B cell (primary cell): ENCODE measurements at regions not wholly inside any gene's neighbourhood (a gene's known extent, or its start where the extent isn't known, plus 50 kb on each side); places are given as distances from the start of the nearest gene placed in this dataset.

Source experiments
- ATAC-seq: fragments of 200-7000 bp; cut with Tn5 transposase; one replicate; pipeline ENCODE4 v1.10.0; 2021; ENCODE audit warnings: low read depth, mild to moderate bottlenecking, moderate number of reproducible peaks, moderate library complexity
- CTCF ChIA-PET: fragments of 350-600 bp; sonication (Branson Sonifier 250); formaldehyde crosslinking; loops from one replicate; lab custom pipeline; 2021; ENCODE audit warnings: antibody characterized with exemption, inconsistent platforms; lab: Charles Lee
- POLR2A ChIA-PET: fragments of 350-600 bp; sonication (Branson Sonifier 250); formaldehyde crosslinking; loops from one replicate; lab custom pipeline; 2021; ENCODE audit warnings: antibody characterized with exemption; lab: Charles Lee
- DNase-seq: peaks from one replicate; pipeline ENCODE4 v3.0.0; 2013
- H2AFZ ChIP-seq: 2 replicates; pipeline ENCODE4 v1.6.1; 2012; ENCODE audit warnings: mild to moderate bottlenecking, low read depth, low read length; ENCODE audit not compliant: insufficient read depth, poor library complexity, severe bottlenecking
- H3K27ac ChIP-seq, 2 donors: 1 replicate in 1 of 2; 2 replicates in 1 of 2; pipeline ENCODE4 v1.5.1; 2012 to 2013; ENCODE audit warnings: low read length in 2 of 2, mild to moderate bottlenecking in 2 of 2, moderate library complexity in 1 of 2
- H3K27me3 ChIP-seq, 4 experiments: fragments of 200-600 bp in 1 of 4; sonication (generic) in 1 of 4; replicated peaks in 1 of 4; 1 replicate in 2 of 4; 2 replicates in 2 of 4; pipeline versions ENCODE4 v1.6.1 to v1.7.0; 2013 to 2016; ENCODE audit warnings: low read length in 3 of 4, mild to moderate bottlenecking in 2 of 4, mixed read lengths in 1 of 4, moderate library complexity in 1 of 4; ENCODE audit not compliant: insufficient read depth in 4 of 4, control insufficient read depth in 3 of 4; ENCODE audit errors: control extremely low read depth in 1 of 4
- H3K36me3 ChIP-seq, 2 experiments: replicated peaks in 1 of 2; 1 replicate in 1 of 2; 2 replicates in 1 of 2; pipeline versions ENCODE4 v1.6.1 to v1.7.1; 2013; ENCODE audit warnings: low read length in 1 of 2; ENCODE audit not compliant: insufficient read depth in 2 of 2, control insufficient read depth in 1 of 2; ENCODE audit errors: control extremely low read depth in 1 of 2, extremely low read depth in 1 of 2
- H3K4me1 ChIP-seq, 2 donors: fragments of 200-600 bp in 1 of 2; sonication (generic) in 1 of 2; 1 replicate in 1 of 2; 2 replicates in 1 of 2; pipeline versions ENCODE4 v1.5.1 to v1.6.1; 2013 to 2017; ENCODE audit warnings: low read length in 2 of 2; ENCODE audit not compliant: control insufficient read depth in 2 of 2, insufficient read depth in 2 of 2
- H3K4me2 ChIP-seq: replicated peaks from 2 replicates; pipeline ENCODE3; 2012; ENCODE audit warnings: mild to moderate bottlenecking, low read depth, low read length; ENCODE audit not compliant: poor library complexity, severe bottlenecking
- H3K4me3 ChIP-seq, 5 experiments: fragments of 200-600 bp in 1 of 5; sonication (generic) in 1 of 5; 1 replicate in 3 of 5; 2 replicates in 2 of 5; pipeline versions ENCODE4 v1.5.1 to v1.7.0; 2011 to 2016; ENCODE audit warnings: low read length in 4 of 5, mild to moderate bottlenecking in 4 of 5, low read depth in 2 of 5, control low read depth in 1 of 5, moderate library complexity in 1 of 5; ENCODE audit not compliant: insufficient read depth in 1 of 5; ENCODE audit errors: control extremely low read depth in 1 of 5, extremely low read depth in 1 of 5
- H3K79me2 ChIP-seq: fragments of 200-600 bp; sonication (generic); one replicate; pipeline ENCODE4 v1.6.0; 2016; ENCODE audit warnings: low read length; ENCODE audit not compliant: control insufficient read depth, insufficient read depth
- H3K9ac ChIP-seq: fragments of 200-600 bp; sonication (generic); 2 replicates; pipeline ENCODE4 v1.6.1; 2017; ENCODE audit warnings: mild to moderate bottlenecking, low read length, moderate library complexity
- H3K9me3 ChIP-seq, 3 donors: one replicate each; pipeline versions ENCODE4 v1.6.1 to v1.7.1; 2013; ENCODE audit warnings: low read length in 2 of 3; ENCODE audit not compliant: control insufficient read depth in 2 of 3, insufficient read depth in 1 of 3; ENCODE audit errors: control extremely low read depth in 1 of 3
- H4K20me1 ChIP-seq: 2 replicates; pipeline ENCODE4 v1.6.0; 2012; ENCODE audit warnings: mild to moderate bottlenecking, low read length; ENCODE audit not compliant: insufficient read depth, control insufficient read depth, poor library complexity, severe bottlenecking
- H3K27ac Mint-ChIP-seq: one replicate; pipeline ENCODE4 v1.8.0; 2021; ENCODE audit warnings: mixed read lengths
- H3K27me3 Mint-ChIP-seq: one replicate; pipeline ENCODE4 v1.8.0; 2021; ENCODE audit warnings: mixed read lengths
- H3K4me1 Mint-ChIP-seq: one replicate; pipeline ENCODE4 v1.8.0; 2021; ENCODE audit warnings: mixed read lengths
- H3K4me3 Mint-ChIP-seq: one replicate; pipeline ENCODE4 v1.8.0; 2021; ENCODE audit warnings: mixed read lengths
- H3K9me3 Mint-ChIP-seq: one replicate; pipeline ENCODE4 v1.8.0; 2022; ENCODE audit warnings: mixed read lengths; ENCODE audit not compliant: insufficient read depth
- EZH2 ChIP-seq: IDR thresholded peaks from 2 replicates; pipeline ENCODE4 v1.6.1; 2012; ENCODE audit warnings: borderline replicate concordance, low read depth, mild to moderate bottlenecking, moderate library complexity, low read length; ENCODE audit not compliant: insufficient read depth, poor library complexity, severe bottlenecking
- WGBS: methylation state at CpG from one replicate; pipeline ENCODE4 v1.1.5; 2013; ENCODE audit warnings: missing lambda C conversion rate; ENCODE audit not compliant: insufficient coverage; 5-methylcytosine and 5-hydroxymethylcytosine counted together
- intact Hi-C: fragments of 100-400 bp; cut with micrococcal nuclease; formaldehyde crosslinking; loops from one replicate; pipeline ENCODE4 v1.10.0; 2022
- TF ChIP-seq, protein P1 (sequence below): fragments of 200-600 bp; IDR thresholded peaks from one replicate; pipeline ENCODE4 v1.8.0; 2022; ENCODE audit warnings: antibody characterized with exemption, mild to moderate bottlenecking

DNA sequence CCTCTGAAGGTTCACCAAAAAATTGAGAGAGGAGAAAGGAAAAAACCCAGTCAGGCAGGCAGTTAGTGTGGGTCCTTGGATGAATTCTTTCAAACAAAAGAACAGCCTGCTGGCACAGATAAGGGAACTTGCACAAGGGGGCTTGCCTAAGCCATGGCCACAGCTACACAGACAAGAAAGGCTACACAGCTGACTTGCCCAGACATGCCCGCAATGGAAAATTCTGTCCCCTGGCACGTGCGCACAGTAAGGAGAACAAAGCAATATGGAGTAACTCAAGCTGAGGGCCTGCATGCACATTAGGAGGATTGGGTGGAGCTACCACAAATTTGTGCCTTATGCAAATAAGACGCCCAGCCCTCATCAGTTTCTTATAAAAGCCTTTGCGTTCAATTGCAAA is 512.5 kb upstream of the HTR2C start:
- POLR2A ChIA-PET: no interaction called here
- no peaks in the 10 kb centered on the region for H3K9me3 Mint-ChIP-seq
- Histone ChIP-seq H3K27ac (no peak overlapping the region), H4K20me1 (no peaks in the 10 kb centered on the region), H3K9me3 (no peaks in the 10 kb centered on the region), H3K4me1 (peaks cover 0 to 4% of the 10 kb centered on the region in 2 donors), H3K27me3 (no peaks in the 10 kb centered on the region), H3K4me2 (no peak overlapping the region), H3K9ac (no peak overlapping the region), H3K4me3 (no peak overlapping the region), H3K36me3 (no peaks in the 10 kb centered on the region), H2AFZ (no peak overlapping the region), H3K79me2 (no peaks in the 10 kb centered on the region)
- CTCF ChIA-PET: no interaction called here
- no peak overlapping the region for H3K27ac Mint-ChIP-seq
- ATAC-seq (no peak), DNase-seq (no peak)
- intact Hi-C loops: loop anchor here (10.0 kb wide), 2 partner anchors 147 to 327 kb away; no protein-coding TSS in a partner anchor
- H3K4me1 Mint-ChIP-seq: peaks cover 10% of the 10 kb centered on the region
- H3K4me3 Mint-ChIP-seq: no peak overlapping the region
- WGBS: 100% methylated on average over 4 of the region's 5 CpGs
- no peak for TF ChIP-seq EZH2
- TF ChIP-seq, protein P1, sequence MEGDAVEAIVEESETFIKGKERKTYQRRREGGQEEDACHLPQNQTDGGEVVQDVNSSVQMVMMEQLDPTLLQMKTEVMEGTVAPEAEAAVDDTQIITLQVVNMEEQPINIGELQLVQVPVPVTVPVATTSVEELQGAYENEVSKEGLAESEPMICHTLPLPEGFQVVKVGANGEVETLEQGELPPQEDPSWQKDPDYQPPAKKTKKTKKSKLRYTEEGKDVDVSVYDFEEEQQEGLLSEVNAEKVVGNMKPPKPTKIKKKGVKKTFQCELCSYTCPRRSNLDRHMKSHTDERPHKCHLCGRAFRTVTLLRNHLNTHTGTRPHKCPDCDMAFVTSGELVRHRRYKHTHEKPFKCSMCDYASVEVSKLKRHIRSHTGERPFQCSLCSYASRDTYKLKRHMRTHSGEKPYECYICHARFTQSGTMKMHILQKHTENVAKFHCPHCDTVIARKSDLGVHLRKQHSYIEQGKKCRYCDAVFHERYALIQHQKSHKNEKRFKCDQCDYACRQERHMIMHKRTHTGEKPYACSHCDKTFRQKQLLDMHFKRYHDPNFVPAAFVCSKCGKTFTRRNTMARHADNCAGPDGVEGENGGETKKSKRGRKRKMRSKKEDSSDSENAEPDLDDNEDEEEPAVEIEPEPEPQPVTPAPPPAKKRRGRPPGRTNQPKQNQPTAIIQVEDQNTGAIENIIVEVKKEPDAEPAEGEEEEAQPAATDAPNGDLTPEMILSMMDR: no peak
- no peaks in the 10 kb centered on the region for H3K27me3 Mint-ChIP-seq

GRCh38 chrX:114065577-114066223 is 518.2 kb upstream of the HTR2C start:
- 40% methylated on average over 1 of the region's 4 CpGs for WGBS
- Histone ChIP-seq H3K4me1 (no peaks in the 10 kb centered on the region), H3K9ac (no peak overlapping the region), H3K4me3 (no peak overlapping the region), H2AFZ (no peak overlapping the region), H3K4me2 (no peak overlapping the region), H3K79me2 (no peaks in the 10 kb centered on the region), H3K36me3 (no peaks in the 10 kb centered on the region), H3K27me3 (no peaks in the 10 kb centered on the region), H3K27ac (no peak overlapping the region), H3K9me3 (no peaks in the 10 kb centered on the region), H4K20me1 (no peaks in the 10 kb centered on the region)
- H3K4me3 Mint-ChIP-seq: no peak overlapping the region
- H3K4me1 Mint-ChIP-seq: no peaks in the 10 kb centered on the region
- DNase-seq: no peak
- POLR2A ChIA-PET: no interaction called here
- intact Hi-C loops: no loop called here
- CTCF ChIA-PET: no interaction called here
- no peak for ATAC-seq
- no peak for TF ChIP-seq EZH2
- TF ChIP-seq, protein P1: no peak
- no peaks in the 10 kb centered on the region for H3K9me3 Mint-ChIP-seq
- H3K27me3 Mint-ChIP-seq: no peaks in the 10 kb centered on the region
- no peak overlapping the region for H3K27ac Mint-ChIP-seq
